GM11168 (cell line): ENCODE measurements at regions not wholly inside any gene's neighbourhood (a gene's known extent, or its start where the extent isn't known, plus 50 kb on each side); places are given as distances from the start of the nearest gene placed in this dataset.

Experiments
- in situ Hi-C: fragments of 300-500 bp; cut with MboI; formaldehyde crosslinking; loops from one replicate; pipeline ENCODE4 v1.12.0; 2022; ENCODE audit warnings: low sequenced_read_pairs; ENCODE audit not compliant: unreplicated experiment

DNA sequence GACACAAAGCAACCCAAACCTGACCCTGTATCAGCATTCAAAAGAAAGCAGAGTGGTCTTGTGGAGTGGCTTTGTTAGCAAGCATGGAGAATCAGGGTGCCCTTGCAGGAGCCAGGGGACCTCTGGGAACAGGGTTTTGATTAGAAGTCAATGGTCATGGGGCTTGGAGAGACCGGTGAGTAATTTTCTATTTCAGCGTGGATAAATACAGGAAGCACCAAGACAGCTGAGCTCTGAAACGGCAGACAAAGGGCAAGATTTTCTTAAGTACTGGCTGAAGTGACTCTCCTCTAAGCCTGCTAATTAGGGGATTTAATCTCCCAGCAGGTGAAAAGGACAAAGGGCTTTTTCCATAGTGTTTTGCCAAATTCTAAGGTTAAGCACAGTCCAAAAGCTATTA, 78.0 kb upstream of the GAREM1 start:
- in situ Hi-C loops = no loop called here

DNA sequence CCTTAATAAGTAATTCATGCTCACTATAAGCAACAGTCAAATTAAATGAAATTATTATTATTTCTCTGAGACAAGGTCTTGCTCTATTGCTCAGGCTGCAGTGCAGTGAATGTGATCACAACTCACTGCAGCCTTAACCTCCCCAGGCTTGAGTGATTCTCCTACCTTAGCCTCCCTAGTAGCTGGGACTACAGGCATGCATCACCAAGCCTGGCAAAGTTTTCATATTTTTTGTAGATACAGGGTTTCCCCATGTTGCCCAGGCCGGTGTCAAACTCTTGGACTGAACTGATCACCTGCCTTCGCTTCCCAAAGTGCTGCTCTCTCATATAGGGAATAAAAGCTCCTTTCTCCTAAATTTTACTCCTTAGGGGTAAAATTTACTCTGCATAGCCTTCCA, 74.9 kb upstream of the GAREM1 start:
- in situ Hi-C loops = no loop called here

DNA sequence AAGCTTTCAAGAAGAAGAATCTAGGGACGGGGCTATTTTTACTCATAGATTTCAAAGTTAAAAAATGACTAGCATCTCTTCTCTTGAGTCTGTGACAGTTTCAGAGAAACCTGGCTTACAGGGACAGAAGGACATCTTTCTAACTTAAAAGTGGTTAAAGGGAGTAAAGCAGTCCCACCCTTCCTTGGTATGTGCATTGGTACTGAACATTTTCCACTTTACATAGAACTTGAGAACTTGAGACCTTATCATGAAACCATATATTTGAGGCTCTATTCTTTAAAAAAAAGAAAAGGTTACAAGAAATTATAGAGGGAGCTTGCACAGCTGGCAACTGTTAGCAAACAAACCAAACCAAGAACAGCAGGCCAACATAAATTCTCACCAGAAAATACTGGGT, 73.4 kb upstream of the GAREM1 start:
- in situ Hi-C loops = no loop called here

DNA sequence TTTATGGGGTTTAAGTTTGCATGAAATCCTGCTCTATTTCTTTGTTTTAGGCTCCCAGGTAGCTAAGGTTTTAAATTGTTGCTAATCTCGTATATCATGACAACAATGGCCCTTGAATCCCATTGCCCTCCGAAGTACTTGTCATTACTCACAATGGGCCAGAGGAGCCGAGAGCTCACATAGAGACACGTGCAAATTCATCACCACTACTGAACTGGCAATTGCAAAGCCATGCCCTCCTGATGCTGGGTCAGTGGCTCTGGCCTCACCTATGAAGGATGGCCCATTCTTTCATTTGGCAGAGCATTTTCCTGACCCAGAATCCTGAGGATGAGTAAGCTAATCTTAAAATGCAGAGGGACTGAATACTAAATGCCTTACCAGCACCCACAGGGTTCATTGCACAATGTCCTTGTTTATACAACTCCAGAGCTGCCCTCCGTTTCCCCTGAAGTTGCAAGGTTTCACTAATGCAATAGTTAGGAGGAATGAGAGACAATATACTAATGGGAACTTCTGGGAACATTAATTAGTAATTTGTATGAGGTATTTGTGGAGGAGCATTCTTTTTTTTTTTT, 71.6 kb upstream of the GAREM1 start:
- in situ Hi-C loops = no loop called here

DNA sequence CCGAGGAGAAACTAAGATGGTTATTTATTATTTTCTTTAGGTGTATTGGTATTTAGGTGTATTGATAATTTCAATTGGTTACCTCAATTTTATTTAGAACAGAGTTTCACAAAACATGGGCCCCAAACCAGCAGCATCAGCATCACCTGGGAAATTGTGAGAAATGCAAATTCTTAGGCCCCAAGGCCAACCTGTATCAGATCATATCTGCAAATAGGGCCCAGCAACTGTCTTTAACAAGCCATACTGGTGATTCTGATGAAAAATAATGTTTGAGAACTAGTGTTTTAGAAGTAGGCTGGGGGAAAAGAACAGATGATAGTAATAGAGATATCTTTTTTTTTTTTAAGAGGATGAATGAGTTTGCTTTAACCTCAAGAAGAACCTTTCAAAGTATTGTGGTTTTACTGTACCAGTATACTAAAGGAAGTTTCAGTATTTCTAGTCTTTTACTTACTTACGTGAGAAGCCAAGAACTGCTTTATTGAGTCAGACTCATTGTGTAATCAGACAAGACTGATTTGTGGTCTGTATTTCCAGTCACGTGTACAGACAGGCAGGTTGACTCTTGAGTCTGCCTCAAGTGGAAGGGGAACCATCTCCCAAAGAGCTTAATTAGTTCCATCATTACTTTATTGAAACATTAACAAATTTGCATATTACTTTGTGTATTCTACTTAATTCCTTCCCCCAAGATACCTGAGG, 60.4 kb upstream of the GAREM1 start:
- in situ Hi-C loops = no loop called here

DNA sequence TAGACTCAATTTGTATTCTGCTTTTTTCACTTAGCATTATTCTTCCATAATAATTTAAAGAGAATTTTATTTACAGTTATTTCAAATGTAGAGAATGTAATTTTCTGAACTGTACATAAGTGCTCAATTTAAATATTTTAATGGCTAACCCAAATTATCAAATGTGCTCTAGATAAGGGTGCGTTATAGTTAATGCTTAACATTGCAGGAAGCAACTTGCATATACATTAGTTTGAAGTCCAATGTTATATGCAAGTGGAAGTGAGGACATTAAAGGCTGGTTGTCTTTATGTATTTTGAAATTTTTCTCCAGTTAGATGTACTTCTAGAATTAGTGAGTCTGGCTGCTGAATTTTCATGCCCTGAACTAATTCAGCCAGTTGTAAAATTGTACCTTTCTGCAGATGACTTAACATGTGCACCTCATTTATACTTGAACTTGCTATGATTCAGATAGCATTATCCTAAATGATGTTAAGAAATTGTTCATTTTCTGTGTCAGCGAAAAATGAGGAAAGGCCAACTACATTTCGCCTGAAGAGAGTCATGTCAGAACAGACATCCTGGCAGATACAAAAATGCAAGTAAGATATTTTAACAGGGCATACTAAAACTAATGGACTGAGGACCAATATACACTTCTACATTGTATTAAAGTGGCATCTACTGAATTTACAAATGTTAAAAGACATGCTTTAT, 59.2 kb upstream of the GAREM1 start:
- in situ Hi-C loops = no loop called here

DNA sequence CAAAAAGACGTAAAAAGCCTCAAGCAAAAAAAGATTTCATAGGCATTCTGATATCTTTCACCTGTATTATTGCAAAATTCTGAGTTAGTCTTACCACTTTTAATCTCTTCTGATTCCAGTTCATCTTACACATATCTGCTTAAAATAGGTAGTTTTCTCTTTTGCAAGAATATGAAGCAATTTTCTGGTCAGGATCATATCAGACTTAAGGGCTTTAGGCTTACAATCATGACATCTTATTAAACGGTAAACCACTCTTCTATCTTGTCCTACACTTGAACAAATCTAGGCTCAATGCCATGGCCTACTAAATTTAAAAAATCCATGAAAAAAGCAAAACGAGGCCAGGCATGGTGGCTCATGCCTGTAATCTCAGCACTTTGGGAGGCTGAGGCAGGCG, 50.1 kb upstream of the GAREM1 start:
- in situ Hi-C loops = no loop called here
